Pons (tissue), 1 donor: ENCODE measurements at regions not wholly inside any gene's neighbourhood (a gene's known extent, or its start where the extent isn't known, plus 50 kb on each side); places are given as distances from the start of the nearest gene placed in this dataset.
"Not testable (repeated sequence)": the region's sequence is repeated elsewhere in the genome, so short reads cannot be mapped to it uniquely, and the experiment has no call there.

Source experiments
- DNase-seq: peaks from one replicate; pipeline ENCODE4 v3.0.0-alpha.2; 2016; ENCODE audit warnings: low spot score

DNA sequence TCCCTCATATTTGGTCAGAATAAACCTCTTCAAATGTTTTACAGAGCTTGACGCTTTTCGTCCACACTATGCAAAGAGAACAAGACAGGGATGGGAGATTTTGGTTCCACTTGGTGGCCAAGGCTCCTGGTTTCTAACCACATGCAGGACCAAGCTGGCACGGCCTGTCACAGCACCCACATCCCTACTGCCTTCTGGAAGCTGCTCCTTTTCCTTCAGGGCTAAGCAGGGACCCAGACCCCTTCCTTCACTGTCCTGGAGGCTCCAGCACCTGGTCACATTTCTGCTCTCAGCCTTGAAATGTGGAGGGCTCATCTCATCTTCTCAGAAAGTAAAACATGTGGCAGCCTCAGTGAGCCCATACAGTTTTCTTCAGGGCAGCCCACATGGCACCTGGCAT is 50.4 kb upstream of the ARHGEF7 start:
- DNase-seq, result no peak

DNA sequence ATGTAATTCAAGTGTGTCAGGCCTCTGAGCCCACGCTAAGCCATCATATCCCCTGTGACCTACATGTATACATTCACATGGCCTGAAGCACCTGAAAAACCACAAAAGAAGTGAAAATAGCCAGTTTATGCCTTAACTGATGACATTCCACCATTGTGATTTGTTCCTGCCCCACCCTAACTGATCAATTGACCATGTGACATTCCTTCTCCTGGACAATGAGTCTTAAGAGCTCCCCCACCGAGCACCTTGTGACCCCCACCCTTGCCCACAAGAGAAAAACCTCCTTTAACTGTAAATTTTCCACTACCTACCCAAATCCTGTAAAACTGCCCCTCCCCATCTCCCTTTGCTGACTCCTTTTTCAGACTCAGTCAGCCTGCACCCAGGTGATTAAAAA is 52.1 kb upstream of the ARHGEF7 start:
- no peak for DNase-seq

DNA sequence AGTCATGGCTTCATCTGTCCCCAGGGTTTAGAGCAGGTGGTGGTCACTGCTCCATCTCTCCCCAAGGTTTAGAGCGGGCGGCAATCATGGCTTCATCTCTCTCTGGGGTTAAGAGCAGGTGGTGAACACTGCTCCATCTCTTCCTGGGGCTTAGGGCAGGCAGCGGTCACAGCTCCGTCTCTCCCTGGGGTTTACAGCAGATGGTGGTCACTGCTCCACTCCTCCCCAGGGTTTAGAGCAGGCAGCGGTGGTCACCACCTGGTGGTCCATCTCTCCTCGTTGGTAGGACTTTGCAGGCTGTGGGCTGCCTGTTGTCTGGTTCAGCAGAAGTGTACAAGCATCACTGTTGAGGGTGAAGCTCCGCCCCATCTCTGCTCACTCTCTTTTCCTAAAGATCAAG is 52.8 kb upstream of the ARHGEF7 start:
- DNase-seq, result no peak

DNA sequence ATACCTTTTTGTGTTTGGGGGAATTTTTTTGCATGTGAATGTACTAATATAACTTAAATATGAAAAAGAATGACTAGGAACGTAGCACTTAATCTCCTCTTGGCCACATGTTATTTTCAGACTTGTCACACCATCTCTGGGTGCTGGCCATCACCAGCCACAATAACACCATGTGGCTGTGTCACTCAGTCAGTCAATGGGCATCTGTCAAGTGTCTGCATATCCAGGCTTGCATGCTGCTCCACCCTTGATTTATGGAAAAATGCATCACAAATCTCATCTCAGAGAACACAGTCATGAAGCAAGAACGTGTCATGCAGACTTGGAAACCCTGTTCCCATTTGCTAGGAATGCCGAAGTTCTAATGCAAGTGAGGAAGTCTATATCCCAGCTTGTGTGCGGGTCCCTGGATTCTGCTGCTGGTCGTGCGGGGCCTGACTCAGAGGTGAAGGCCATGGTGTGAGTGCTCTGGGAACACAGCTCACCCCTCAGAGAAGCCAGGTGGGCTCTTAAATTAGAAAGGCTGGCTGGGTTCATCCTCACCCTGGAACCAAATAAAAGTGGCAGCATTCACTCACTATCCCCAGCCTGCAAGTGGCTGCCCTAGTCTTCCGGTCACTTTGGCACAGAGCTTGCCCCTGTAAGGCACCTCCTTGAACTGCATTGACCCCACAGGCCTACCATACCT is 53.6 kb upstream of the ARHGEF7 start:
- no peak for DNase-seq

DNA sequence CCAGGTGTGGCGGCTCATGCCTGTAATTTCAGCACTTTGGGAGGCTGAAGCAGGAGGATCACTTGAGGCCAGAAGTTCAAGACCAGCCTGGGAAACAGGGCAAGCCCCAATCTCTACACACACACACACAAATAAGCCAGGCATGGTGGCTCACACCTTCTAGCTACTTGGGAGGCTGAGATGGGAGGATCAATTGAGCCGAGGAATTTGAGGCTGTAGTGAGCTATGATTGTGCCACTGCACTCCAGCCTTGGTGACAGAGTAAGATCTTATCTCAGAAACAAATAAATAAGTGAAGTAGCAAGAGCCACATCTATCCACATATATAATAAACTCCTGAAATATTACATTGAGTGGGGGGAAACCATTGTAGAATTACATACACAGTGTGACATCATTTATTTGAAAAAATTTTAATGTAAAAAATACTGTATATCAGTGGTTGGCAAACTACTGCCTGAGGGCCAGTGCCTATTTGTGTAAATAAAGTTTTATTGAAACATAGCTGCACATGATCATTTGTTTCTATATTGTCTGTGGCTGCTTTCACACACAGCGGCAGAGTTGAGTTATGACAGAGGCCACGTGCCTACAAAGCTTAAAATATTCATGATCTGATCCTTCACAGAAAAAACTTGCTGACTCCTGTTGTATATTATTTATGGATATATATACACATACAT is 54.7 kb upstream of the ARHGEF7 start:
- no peak for DNase-seq

DNA sequence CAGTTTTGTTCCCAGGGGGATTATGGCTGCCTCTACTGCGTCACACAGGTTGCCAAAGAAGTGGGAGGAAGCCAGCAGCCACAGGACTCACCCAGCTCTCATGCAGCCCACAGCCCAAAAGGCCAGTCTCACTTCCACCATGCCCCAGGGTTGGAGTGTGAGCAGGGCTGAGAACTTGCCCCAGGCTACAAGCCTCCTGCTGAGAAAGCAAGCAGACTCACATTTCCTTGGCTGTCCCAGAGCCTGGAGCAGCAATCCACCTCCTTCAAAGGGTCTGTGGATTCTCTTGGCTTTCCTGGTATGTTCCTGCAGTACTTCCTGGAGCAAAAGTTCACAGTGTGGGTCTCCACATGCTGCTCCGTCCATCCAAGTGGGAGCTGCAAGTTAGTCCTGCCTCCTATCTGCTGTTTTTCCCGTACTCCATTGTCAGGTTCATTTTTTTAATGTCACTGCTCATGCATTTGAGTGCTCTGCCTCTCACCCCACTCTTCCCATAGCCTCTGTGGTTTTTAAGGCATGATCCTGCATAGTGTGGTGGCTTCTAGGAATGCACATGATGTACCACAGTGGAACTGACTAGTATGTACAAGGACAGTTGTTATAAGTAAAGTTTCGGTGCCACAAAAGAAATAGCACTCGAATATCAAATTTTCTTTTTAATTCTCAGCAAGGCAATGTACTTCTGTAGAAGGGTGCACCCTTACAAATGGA is 56.2 kb upstream of the ARHGEF7 start:
- DNase-seq, result no peak

DNA sequence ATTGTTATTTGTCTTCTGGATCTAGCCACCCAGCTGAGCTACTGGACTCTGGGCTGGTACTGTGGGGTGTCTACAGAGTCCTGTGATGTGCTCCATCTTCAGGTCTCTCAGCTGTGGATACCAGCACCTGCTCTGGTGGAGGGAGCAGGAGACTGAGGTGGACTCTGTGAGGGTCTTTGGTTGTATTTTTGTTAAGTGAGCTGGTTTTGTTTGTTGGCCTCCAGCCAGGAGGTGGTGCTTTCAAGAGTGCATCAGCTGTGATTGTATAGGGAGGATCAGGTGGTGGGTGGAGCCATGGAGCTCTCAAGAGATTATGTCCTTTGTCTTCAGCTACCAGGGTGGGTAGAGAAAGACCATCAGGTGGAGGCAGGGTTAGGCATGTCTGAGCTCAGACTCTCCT is 56.8 kb upstream of the ARHGEF7 start:
- not testable (repeated sequence) for DNase-seq

DNA sequence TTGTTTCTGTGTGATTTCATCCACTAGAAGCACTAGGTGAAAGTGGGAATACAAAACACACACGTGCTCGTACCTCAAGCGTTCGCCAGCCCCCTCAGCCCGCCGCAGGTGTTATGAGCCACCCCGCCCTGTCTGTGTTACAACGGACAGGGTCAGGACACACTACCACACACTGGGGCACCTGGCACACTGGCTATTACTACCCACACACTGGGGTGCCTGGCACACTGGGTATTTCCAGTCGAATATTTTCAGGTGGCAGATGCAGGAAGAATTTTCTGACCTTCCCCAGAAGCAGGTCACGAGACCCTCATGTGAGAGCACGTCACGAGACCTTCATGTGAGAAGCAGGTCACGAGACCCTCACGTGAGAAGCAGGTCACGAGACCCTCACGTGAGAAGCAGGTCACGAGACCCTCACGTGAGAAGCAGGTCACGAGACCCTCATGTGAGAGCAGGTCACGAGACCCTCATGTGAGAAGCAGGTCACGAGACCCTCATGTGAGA is 63.3 kb upstream of the ARHGEF7 start:
- not testable (repeated sequence) for DNase-seq

DNA sequence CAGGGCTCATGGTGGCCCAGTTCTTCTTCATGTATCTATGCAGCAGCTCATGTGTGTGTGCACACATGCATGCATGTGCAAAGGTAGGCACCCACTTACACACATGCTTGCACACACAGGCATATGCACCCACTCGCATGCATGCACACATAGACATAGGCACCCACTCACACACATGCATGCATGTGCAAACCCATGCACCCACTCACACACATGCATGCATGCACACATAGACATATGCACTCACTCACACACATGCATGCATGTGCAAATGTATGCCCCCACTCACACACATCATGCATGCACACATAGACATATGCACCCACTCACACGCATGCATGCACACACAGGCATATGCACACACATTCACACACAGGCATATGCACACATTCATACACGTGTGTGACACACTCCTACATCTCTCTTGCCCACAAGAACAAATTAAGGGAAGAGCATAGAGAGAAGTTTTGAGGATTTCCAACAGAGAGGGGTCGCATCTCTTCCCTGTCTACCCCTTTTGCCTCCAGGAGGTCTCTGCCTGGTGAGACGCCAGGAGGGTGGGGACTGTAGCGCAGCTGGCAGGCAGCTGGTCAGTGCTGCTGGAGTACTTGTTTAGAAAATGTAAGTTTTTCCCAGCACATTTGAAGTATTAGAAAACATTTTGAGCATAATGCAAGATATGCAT is 63.9 kb upstream of the ARHGEF7 start:
- no peak for DNase-seq

DNA sequence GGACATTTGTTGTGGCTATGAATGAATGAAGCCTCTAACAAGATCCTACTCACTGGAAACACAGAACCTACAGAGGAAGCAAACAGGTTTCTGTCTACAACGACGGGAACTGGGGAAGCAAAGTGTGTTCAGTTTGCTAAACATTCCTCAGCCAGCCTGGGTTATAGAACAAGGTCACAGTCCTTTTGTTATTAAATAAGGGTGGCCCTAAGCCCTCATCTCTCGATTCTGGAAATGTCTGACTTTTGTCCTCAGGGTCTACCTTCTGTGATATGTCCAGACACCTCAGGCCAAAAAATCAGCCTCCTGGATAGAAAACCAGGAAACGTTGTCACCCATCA is 64.6 kb upstream of the ARHGEF7 start:
- no peak for DNase-seq

DNA sequence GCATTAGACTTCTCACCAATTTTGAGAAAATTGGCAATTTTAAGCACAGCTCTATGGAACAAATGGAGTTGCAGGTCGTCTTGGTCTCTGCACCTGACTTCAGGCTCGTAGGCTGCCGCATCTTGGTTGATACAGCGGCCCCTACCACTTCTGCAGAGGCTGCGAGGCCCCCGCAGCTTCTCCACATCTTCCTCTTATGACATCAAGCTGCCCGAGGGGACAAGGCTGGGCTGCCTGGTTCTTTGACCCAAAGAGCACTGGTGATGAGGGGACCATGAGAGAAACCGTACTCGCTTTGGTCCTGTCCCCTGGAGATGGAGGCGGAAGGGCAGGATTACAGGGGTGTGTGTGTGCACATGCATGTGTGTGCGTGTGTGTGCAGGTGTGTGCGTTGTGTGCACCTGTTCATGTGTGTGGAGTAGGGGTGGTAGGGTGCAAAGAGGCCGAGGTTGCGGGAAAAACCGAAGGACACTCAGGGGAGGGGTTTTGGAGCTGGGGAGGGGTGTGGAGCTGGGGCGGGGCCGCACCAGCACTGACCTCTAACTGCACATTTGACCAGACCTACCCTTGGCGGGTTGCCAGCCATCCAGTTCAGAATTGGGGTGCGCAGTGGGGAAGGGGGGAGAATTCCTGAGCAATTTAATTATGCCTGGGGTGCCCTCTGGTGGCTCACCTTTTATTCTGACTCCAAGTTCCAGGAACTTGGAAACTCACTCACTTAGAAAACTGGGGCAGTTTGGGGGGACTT is 65.1 kb upstream of the ARHGEF7 start:
- peak; percentile 46 for DNase-seq

DNA sequence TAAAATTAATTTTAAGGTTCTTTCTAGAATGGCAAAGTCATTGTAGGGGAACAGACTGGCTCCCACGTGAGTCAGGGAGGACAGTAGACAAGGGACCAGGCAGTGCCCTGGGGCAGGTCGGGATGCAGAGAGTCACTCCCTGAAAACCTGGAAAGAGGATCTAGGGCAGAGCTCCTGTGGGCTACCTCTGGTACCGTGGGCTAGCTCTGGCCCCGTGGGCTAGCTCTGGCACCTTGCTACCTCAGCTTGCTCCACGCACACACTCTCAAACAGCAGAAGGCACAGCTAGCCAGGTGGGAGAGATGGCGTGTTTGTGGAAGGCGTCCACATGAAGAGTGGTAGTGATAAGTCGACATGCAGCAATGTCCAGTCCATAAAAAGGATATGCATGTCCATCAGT is 66.7 kb upstream of the ARHGEF7 start:
- no peak for DNase-seq

DNA sequence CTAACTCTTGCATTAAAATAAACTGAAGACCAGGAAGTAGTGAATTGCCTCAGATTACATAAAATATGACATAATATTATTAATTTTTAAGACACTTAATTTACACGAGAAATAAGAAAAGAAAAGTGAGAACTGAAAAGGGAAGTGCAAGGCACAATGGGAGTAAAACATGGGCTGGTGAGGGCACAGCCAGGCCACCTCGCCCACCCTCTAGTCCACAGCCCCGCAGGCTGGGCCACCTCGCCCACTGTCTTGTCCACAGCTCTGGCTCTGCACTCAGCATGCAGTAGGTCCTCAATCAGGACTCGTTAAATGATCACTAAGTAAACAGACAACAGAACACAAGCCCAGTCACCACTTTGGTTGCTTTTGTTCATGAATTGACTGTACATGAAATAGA is 67.8 kb upstream of the ARHGEF7 start:
- no peak for DNase-seq

DNA sequence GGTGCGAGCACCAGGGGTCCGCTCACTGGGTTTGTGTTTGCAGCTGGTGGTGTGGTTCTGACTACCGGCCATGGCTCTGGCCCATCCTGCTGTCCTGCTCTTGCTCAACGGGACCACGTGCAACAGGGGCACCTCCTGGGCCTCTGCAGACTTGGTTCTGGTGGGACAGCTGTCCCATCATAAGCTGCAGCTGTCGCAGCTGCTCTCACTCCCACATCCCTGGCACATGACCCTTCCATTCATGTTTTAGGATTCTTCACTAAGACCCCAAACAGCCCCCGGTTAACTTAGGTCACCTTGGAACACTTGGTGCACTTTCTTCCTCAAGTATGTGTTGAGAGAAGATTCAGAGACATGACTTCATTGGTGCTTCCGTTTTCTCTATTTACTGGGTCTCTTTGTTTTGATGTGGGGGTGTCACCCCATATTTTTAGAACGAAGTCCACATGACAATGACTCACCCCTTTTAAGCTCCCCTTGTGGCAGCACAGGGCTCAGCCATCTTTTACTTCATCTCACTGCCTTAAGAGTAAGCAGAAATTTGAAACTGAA is 68.4 kb upstream of the ARHGEF7 start:
- peak; percentile 63 for DNase-seq

DNA sequence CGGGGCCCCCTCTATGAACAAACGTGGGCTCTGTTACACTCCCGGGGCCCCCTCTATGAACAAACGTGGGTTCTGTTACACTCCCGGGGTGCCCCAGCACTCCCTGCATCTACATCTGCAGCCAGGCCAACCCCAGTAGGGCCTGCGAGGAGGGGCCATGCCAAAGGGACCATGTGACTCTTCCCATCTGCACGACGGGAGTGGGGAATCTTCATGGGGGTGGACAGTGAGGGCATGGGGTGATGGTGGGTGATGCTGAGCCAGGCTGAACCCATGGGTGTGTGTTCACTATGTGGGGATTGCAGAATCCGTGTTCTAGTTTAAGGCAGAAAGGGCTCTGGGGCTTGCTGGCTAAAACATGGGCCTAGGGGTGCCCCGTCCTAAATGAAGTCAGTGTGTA is 69.9 kb upstream of the ARHGEF7 start:
- DNase-seq, result no peak

DNA sequence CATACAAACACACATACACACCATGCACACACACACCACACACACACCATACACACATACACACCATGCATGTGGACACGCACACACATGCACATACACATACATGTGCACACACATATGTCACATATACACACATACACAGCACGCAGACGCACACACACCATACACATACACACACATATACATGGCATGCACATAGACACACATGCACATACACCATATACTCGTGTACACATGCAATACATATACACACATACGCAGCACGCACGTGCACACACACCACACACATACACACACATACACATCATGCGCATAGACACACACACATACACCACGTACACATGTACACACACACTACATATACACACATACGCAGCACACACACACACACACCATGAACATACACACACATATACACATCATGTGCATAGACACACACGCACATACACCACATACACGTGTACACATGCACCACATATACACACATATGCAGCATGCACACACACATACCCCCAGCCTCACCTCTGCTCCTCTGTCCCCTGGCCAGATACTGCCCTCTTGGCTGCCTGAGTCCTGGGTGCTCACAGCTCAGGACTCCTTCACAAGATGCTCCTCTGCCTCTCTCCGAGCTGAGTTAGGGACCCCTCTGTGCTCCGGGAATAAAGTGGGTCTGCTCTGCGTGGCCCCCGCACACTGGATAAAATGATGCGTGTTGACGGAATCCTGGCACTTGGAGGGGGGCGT is 70.9 kb upstream of the ARHGEF7 start:
- no peak for DNase-seq

DNA sequence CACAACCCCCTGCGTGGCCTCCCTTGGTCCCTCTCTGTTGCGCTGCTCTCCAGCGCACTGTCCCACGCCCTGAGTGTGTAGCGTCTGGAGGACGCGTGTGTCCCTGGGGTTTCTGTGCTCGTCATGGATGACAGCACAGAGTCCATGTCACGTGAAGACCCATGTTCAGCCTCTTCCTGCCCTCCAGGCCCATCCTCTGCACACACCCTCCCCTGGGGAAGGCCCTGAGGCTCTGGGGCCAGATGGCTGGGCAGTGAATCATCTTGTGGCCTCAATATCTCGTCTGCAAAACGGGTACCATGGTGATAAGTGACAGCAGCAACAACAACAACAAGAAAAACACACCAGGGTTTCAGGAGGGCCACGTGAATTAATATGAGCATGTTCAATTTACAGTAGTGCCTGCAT is 71.5 kb upstream of the ARHGEF7 start:
- no peak for DNase-seq

DNA sequence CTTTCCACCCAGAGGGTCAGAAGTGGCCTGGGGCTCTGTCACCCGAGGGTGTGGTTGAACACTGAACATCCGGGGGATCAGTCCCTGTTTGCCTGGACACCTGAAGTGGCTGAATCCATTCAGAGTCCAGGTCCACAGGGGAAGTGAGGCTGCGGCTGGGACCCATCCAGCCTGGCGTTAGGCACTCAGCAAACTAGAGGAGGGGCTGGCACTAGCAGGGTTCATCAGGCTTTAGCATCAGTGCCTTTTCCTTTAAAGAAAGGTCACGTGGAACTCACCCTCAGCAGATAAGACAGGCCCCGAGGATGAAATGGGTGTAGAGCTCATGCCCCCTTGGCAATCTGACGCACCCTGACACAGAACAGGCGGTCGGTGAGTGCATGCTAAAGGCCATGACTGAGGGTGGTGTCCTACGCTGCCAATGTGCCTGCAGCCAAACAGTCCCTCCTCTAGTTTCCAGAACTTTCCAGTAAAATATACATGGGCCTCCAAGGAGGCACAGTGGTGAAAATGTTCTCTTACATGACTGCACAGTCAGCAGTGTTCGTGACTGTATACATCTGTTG is 72.4 kb upstream of the ARHGEF7 start:
- no peak for DNase-seq

DNA sequence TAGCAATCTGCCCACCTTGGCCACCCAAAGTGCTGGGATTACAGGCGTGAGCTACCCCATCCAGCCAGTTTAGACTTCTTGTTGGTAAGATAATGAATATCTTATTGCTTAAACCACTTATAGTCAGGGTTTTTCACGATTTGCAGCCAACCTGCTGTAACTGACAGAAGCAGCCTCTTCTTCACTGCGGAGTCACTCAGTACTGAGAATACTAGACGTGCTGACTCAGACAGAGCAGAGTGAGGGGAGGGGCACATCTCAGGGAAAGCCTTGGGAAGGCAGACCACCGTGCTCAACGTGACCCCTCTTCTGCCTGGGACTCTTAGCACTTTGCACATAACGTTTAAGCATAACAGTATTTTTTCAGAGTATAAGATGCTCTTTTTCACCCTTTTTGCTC is 74.3 kb upstream of the ARHGEF7 start:
- no peak for DNase-seq

DNA sequence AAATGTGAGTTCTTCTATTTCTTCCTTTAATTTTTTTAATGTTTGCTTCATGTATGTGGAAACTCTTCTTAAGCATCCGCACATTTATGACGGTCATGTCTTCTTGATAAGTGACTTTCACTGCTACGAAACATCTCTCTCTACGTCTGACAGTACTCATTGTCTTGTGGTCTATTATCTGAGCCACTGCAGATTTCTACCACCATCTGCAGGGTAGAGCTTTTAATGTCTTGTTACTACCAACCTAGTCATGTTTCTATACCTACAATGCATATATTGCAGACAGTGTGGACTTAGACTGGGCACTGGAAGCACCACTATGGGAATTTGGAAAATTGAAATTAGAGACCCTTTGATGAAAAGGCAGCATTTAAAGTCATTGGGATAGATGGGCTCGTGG is 75.4 kb upstream of the ARHGEF7 start:
- DNase-seq, result peak; percentile 24

DNA sequence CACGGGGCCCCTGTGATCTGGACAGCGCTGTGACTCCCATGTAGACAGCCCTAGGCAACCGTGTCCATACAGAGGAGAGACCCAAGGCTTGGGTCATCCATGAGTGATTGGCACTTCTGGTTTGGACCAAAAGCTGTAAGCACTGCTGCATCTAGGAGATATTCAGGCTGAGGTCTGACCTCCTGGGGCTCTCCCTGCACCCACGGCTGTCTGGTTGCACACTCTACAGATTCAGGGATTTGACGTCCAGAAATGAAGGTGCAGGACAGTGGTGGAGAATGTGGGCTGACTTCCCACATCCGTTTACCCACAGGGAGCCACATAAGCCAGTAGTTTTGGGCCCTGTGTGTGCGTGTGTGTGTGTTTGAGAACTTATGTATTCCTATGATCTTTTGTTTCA is 76.2 kb upstream of the ARHGEF7 start:
- no peak for DNase-seq
